ENCODE measurements at regions not wholly inside any gene's neighbourhood (a gene's known extent, or its start where the extent isn't known, plus 50 kb on each side); places are given as distances from the start of the nearest gene placed in this dataset.

DNA sequence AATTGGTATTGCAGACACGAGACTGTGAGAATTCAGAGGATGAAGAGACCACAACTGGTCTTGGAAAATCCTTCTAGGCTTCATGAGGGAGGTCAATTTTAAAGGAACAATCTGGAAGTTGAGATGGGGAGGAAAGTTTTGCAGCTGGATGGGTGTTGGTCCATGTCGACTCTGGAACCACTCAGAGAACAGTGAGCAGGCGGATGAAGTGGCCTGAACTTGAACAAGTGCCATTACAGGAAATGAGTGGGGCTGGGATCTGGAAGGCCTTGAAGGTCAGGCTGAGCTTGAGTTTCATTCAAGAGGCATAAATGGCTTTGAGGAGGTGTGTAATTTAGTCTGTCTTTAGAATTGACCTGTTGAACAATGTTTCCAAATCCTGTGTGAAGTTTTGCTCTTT, 140.9 kb downstream of the GALC start:
- intact Hi-C loops (cut with micrococcal nuclease; ENCODE audit: unreplicated experiment): no loop called here
- no peaks in the 10 kb centered on the region for H3K9me3 ChIP-seq (ENCODE audit: low read depth, low read length, poor library complexity, severe bottlenecking)
- H3K27me3 ChIP-seq (replicated peaks; ENCODE audit: insufficient read depth, low read depth, low read length, poor library complexity): no peaks in the 10 kb centered on the region
- ChIA-PET CTCF (no interaction called here), POLR2A (ENCODE audit: low non-redundant PET) (no interaction called here)
- TF ChIP-seq EZH2 (IDR thresholded peaks at IDR 0.05; ENCODE audit: borderline replicate concordance, low read depth, low read length, poor library complexity, severe bottlenecking): no peak
- TF ChIP-seq, protein P1, sequence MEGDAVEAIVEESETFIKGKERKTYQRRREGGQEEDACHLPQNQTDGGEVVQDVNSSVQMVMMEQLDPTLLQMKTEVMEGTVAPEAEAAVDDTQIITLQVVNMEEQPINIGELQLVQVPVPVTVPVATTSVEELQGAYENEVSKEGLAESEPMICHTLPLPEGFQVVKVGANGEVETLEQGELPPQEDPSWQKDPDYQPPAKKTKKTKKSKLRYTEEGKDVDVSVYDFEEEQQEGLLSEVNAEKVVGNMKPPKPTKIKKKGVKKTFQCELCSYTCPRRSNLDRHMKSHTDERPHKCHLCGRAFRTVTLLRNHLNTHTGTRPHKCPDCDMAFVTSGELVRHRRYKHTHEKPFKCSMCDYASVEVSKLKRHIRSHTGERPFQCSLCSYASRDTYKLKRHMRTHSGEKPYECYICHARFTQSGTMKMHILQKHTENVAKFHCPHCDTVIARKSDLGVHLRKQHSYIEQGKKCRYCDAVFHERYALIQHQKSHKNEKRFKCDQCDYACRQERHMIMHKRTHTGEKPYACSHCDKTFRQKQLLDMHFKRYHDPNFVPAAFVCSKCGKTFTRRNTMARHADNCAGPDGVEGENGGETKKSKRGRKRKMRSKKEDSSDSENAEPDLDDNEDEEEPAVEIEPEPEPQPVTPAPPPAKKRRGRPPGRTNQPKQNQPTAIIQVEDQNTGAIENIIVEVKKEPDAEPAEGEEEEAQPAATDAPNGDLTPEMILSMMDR (conservative IDR thresholded peaks at IDR 0.05; ENCODE audit: low read depth, low read length): no peak
- BruUV-seq (replicated peaks): no TSS peak
- no peaks in the 10 kb centered on the region for H3K4me1 ChIP-seq (ENCODE audit: insufficient read depth, low read length, poor library complexity, severe bottlenecking)
- H3K36me3 ChIP-seq (ENCODE audit: insufficient read depth, low read length, poor library complexity, severe bottlenecking): no peaks in the 10 kb centered on the region
- H3K27ac ChIP-seq (ENCODE audit: low read depth, low read length, poor library complexity, severe bottlenecking): no peak overlapping the region
- H3K4me3 ChIP-seq (ENCODE audit: low read depth, low read length, poor library complexity, severe bottlenecking): no peak overlapping the region
- DNase-seq (ENCODE audit: low spot score): no peak

DNA sequence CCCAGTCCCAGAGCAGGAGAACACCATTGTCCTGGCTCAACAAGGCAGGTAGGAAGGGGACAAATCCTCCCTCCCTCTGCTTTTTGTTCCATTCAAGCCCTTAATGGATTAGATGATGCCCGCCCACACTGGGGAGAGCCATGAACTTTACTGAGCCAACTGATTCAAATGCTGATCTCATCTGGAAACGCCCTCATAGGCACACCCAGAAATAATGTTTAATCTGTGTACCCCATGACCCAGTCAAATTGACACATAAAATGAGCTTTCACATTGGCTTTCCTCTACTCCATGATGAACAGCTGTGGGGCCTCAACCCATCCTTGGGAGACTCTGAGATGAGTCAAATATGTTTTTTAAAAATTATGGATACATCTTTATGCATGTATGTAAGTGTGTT, 141.8 kb downstream of the GALC start:
- H3K27ac ChIP-seq (ENCODE audit: low read depth, low read length, poor library complexity, severe bottlenecking): no peak overlapping the region
- no TSS peak for BruUV-seq (replicated peaks)
- intact Hi-C loops (cut with micrococcal nuclease; ENCODE audit: unreplicated experiment): no loop called here
- no peak for DNase-seq (ENCODE audit: low spot score)
- H3K36me3 ChIP-seq (ENCODE audit: insufficient read depth, low read length, poor library complexity, severe bottlenecking): no peaks in the 10 kb centered on the region
- CTCF ChIA-PET: no interaction called here
- no peaks in the 10 kb centered on the region for H3K27me3 ChIP-seq (replicated peaks; ENCODE audit: insufficient read depth, low read depth, low read length, poor library complexity)
- TF ChIP-seq EZH2 (IDR thresholded peaks at IDR 0.05; ENCODE audit: borderline replicate concordance, low read depth, low read length, poor library complexity, severe bottlenecking): no peak
- TF ChIP-seq, protein P1 (conservative IDR thresholded peaks at IDR 0.05; ENCODE audit: low read depth, low read length): no peak
- POLR2A ChIA-PET (ENCODE audit: low non-redundant PET): no interaction called here
- no peaks in the 10 kb centered on the region for H3K4me1 ChIP-seq (ENCODE audit: insufficient read depth, low read length, poor library complexity, severe bottlenecking)
- H3K9me3 ChIP-seq (ENCODE audit: low read depth, low read length, poor library complexity, severe bottlenecking): no peaks in the 10 kb centered on the region
- H3K4me3 ChIP-seq (ENCODE audit: low read depth, low read length, poor library complexity, severe bottlenecking): no peak overlapping the region

DNA sequence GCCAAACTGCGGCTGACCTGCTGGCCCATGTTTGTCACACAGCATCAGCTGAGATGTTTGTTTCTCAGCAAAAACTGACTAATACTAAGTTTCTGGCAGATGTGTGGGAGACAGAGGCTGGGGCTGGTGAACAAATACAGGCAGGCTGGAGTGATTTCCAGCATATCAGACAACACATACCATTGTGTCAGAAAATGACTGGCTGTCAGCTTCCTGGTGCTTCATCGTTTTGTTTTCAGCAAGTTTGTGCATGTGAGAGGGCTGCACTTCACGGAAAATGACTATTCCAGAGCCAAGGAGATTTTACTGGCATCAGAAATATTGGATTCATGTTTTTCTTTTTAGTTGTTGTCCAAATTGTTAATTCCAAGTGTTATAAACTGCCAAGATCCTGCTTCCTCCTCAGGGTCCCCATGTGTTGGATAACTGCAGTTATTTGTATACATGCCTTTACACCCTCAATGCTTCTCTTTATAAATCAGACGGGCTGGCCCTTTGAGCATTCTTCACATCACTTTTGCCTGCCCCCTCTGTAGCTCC, 145.7 kb downstream of the GALC start:
- CTCF ChIA-PET: no interaction called here
- H3K36me3 ChIP-seq (ENCODE audit: insufficient read depth, low read length, poor library complexity, severe bottlenecking): no peaks in the 10 kb centered on the region

More for the DNA sequence above, 145.7 kb downstream of the GALC start:
- no peak overlapping the region for H3K27ac ChIP-seq (ENCODE audit: low read depth, low read length, poor library complexity, severe bottlenecking)
- H3K4me1 ChIP-seq (ENCODE audit: insufficient read depth, low read length, poor library complexity, severe bottlenecking): no peaks in the 10 kb centered on the region
- no peak for DNase-seq (ENCODE audit: low spot score)
- no peaks in the 10 kb centered on the region for H3K27me3 ChIP-seq (replicated peaks; ENCODE audit: insufficient read depth, low read depth, low read length, poor library complexity)
- no peak overlapping the region for H3K4me3 ChIP-seq (ENCODE audit: low read depth, low read length, poor library complexity, severe bottlenecking)
- TF ChIP-seq, protein P1 (conservative IDR thresholded peaks at IDR 0.05; ENCODE audit: low read depth, low read length): no peak
- no peak for TF ChIP-seq EZH2 (IDR thresholded peaks at IDR 0.05; ENCODE audit: borderline replicate concordance, low read depth, low read length, poor library complexity, severe bottlenecking)
- intact Hi-C loops (cut with micrococcal nuclease; ENCODE audit: unreplicated experiment): no loop called here
- no TSS peak for BruUV-seq (replicated peaks)
- POLR2A ChIA-PET (ENCODE audit: low non-redundant PET): no interaction called here
- no peaks in the 10 kb centered on the region for H3K9me3 ChIP-seq (ENCODE audit: low read depth, low read length, poor library complexity, severe bottlenecking)
